NCI-H2029 treated with DMSO at 0.1 percent for 48 hours (cell line): ENCODE measurements at regions not wholly inside any gene's neighbourhood (a gene's known extent, or its start where the extent isn't known, plus 50 kb on each side); places are given as distances from the start of the nearest gene placed in this dataset.
"Not testable (repeated sequence)": the region's sequence is repeated elsewhere in the genome, so short reads cannot be mapped to it uniquely, and the experiment has no call there.

Experiments
- DNase-seq: peaks from one replicate; lab custom pipeline; 2025; lab: John Stamatoyannopoulos, UW

- DNase-seq: no peak
These were observed 250.2 kb downstream of the RRAGC start for GRCh38 chr1:38609166-38610025.

GRCh38 chr1:38608202-38608864 is 251.2 kb downstream of the RRAGC start:
- no peak for DNase-seq

- DNase-seq: no peak
These were observed 252.0 kb downstream of the RRAGC start for GRCh38 chr1:38607526-38607925.

GRCh38 chr1:38605063-38605462 is 254.5 kb downstream of the RRAGC start:
- no peak for DNase-seq

GRCh38 chr1:38603907-38604306 is 255.7 kb downstream of the RRAGC start:
- no peak for DNase-seq

- no peak for DNase-seq
These were observed 258.7 kb downstream of the RRAGC start for GRCh38 chr1:38600905-38601304.

GRCh38 chr1:38600286-38600685 is 259.3 kb downstream of the RRAGC start:
- DNase-seq: no peak

- DNase-seq: no peak
These were observed 261.5 kb downstream of the RRAGC start for GRCh38 chr1:38598118-38598517.

- no peak for DNase-seq
These were observed 270.5 kb downstream of the RRAGC start for GRCh38 chr1:38589036-38589435.

GRCh38 chr1:38587766-38588165 is 271.8 kb downstream of the RRAGC start:
- no peak for DNase-seq

- DNase-seq: peak; percentile 49
These were observed 272.5 kb downstream of the RRAGC start for GRCh38 chr1:38586993-38587646.

- DNase-seq: no peak
These were observed 273.6 kb downstream of the RRAGC start for GRCh38 chr1:38585971-38586370.

- no peak for DNase-seq
These were observed 274.1 kb downstream of the RRAGC start for GRCh38 chr1:38585460-38585859.

GRCh38 chr1:38584448-38585355 is 274.9 kb downstream of the RRAGC start:
- DNase-seq: no peak

GRCh38 chr1:38583287-38583686 is 276.3 kb downstream of the RRAGC start:
- not testable (repeated sequence) for DNase-seq

GRCh38 chr1:38581396-38581795 is 278.2 kb downstream of the RRAGC start:
- no peak for DNase-seq

- DNase-seq: no peak
These were observed 279.0 kb downstream of the RRAGC start for GRCh38 chr1:38580594-38580993.

- no peak for DNase-seq
These were observed 280.5 kb downstream of the RRAGC start for GRCh38 chr1:38579056-38579455.

- DNase-seq: peak; percentile 29
These were observed 281.2 kb downstream of the RRAGC start for GRCh38 chr1:38578271-38578951.

- no peak for DNase-seq
These were observed 281.7 kb downstream of the RRAGC start for GRCh38 chr1:38577937-38578270.

GRCh38 chr1:38577385-38577784 is 282.2 kb downstream of the RRAGC start:
- DNase-seq: no peak
